ENCODE measurements at regions not wholly inside any gene's neighbourhood (a gene's known extent, or its start where the extent isn't known, plus 50 kb on each side); places are given as distances from the start of the nearest gene placed in this dataset.
"Not testable (repeated sequence)": the region's sequence is repeated elsewhere in the genome, so short reads cannot be mapped to it uniquely, and the experiment has no call there.

- DNase-seq, result not testable (repeated sequence)
These were observed 81.1 kb downstream of the THSD1 start for GRCh38 chr13:52324831-52325230.

DNA sequence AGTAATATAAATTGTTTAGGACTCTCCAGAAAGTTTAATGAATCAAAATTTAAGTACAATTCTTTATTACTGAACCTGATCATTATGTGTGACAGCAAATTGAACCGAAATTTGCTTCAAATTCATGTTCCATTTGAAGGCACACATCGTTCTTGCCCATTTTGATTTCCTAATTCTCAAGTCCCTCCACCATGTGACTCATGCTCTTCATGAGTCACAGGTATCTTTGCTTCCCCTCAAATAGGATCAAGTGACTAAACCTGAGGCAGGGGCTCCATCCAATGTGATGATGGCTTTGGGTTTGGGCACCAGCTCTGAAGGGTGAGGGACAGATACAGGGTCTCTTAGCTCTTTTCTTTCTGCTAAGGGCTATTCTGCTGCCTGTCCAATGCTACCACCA is 86.1 kb downstream of the THSD1 start:
- DNase-seq, result no peak

- not testable (repeated sequence) for DNase-seq
These were observed 96.1 kb downstream of the THSD1 start for GRCh38 chr13:52309833-52310232.

- not testable (repeated sequence) for DNase-seq
These were observed 99.6 kb downstream of the THSD1 start for GRCh38 chr13:52306336-52306735.

GRCh38 chr13:52303098-52303497 is 102.9 kb downstream of the THSD1 start:
- DNase-seq, result not testable (repeated sequence)

DNA sequence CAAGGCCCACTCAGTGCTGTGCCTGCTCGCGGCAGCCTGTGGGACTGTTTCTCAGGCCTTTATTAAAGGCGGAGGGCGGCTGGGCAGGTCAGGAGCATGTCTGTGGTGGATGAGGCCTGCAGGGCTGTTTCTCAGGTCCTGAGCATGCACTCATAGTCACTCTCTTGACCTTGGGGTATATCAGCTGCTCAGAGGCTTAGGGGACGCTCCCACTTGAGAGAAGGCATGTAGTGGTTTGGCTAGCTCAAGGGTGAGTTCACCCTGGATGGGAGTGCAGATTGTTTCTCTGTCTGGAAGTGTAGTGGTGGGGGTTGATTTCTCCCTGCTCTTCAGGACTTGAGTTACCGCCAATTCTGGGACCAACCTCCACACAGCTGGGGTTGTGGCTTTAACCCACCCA is 103.3 kb downstream of the THSD1 start:
- not testable (repeated sequence) for DNase-seq

GRCh38 chr13:52301810-52302400 is 104.1 kb downstream of the THSD1 start:
- not testable (repeated sequence) for DNase-seq

GRCh38 chr13:52298079-52298661 is 107.8 kb downstream of the THSD1 start:
- DNase-seq, result not testable (repeated sequence)

DNA sequence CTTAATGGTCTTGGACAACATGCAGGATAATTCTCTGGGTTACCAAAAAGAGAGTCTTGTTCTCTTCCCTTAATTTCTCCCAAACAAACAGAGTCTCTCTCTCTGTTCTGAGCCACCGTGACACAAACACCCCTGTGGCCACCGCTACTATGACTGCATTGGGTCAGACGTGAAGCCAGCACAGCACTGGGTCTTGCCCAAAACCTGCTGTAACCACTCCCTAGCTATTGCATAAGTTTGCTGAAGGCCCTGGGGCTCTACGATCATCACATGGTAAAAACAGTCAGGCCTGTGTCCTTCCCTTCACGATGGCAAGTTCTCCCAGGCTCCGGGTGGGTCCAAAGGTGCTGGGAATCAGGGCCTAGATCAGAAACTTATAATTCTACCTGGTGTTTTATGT is 117.1 kb downstream of the THSD1 start:
- not testable (repeated sequence) for DNase-seq

- DNase-seq, result not testable (repeated sequence)
These were observed 122.0 kb upstream of the NEK3 start for GRCh38 chr13:52281387-52281786.

DNA sequence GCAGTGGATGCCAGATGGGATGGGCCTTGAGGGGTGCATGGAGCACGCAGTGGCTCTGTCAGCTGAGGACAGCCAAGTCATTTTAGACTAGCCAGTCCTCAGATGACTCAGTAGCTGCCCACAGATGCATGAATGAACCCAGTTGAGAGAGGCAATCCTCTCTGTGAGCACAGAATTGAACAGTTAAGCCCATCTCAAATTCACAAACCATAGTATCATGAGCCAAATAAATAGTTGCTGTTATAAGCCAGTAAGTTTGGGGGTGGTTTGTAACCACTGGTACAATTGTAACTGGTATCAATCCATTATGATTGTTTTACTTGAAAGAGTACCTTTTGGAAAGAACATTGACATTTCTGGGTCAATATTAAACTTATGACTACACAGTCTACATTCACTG is 120.0 kb upstream of the NEK3 start:
- DNase-seq, result not testable (repeated sequence)

GRCh38 chr13:52254299-52254698 is 94.9 kb upstream of the NEK3 start:
- DNase-seq, result not testable (repeated sequence)

DNA sequence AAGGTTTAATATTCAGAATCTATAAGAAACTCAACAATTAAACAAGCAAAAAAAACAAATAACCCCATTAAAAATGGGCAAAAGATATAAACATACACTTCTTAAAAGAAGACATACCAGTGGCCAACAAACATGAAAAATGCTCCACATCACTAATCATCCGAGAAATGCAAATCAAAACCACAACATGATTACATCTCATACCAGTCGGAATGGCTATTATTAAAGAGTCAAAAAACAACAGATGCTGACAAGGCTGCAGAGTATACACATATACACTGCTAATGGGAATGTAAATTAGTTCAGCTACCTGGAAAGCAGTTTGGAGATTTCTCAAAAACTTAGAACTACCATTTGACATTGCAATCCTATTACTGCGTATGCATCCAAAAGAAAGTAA is 81.4 kb upstream of the NEK3 start:
- DNase-seq, result not testable (repeated sequence)

DNA sequence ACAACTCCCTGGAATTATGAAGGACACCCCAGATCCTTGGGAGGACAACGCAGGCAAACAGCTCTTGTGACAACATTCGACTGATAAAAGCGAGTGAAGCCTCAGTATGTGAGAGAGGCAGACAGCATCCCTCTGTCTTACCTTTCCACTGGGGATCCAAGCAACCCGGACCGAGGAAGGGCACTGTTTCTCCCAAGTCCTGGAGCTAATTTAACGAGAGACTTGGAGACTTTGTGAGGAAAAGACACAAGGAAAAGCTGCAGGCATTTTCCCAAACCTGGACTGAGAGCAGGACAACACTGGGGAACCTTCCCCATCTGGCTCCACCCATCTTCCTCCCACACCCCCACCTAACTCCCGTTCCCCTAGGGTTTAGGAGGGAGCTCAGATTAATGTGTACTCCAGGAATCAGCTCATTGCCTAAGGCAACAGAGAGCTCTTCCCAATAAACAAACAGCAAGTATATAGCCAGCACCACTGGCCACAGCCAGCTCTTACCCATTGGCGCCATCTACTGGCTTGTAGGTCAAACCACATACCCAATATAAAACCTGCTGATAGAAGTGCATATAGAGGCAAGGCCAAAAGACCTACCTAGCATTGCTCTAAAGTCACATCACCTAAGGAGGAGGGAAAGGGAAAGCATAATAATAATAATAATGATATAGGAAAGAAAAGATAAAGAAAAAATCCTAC is 76.7 kb upstream of the NEK3 start:
- DNase-seq, result peak; percentile 80

DNA sequence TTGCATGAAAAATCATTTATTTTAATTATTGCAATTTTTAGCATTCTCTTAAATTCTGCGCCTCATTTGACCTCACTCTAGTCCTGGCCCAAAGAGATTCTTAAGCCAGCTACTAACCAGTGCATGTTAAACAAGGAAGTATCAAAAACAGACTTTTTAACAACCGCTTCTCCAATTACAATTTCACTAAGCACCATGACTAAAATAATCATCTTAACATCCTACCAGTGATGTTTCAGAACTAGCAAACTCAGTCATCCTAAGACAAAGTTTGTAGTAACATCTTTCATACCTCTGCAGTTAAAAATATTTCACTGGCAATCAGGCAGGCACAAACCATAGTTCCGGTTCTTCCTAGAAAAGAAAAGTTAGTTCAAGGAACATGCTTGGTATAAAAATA is 75.5 kb upstream of the NEK3 start:
- DNase-seq, result not testable (repeated sequence)

- not testable (repeated sequence) for DNase-seq
These were observed 63.7 kb upstream of the NEK3 start for GRCh38 chr13:52223063-52223462.

DNA sequence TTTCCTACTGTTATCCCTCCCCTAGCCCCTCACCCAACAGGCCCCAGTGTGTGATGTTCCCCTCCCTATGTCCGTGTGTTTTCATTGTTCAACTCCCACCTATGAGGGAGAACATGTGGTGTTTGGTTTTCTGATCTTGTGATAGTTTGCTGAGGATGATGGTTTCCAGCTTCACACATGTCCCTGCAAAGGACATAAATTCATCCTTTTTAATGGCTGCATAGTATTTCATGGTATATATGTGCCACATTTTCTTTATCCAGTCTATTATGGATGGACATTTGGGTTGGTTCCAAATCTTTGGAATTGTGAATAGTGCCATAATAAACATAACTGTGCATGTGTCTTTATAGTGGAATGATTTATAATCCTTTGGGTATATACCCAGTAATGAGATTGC is 54.5 kb upstream of the NEK3 start:
- not testable (repeated sequence) for DNase-seq

GRCh38 chr13:52212886-52213285 is 53.5 kb upstream of the NEK3 start:
- not testable (repeated sequence) for DNase-seq

GRCh38 chr13:52211416-52211776 is 52.0 kb upstream of the NEK3 start:
- DNase-seq, result not testable (repeated sequence)

DNA sequence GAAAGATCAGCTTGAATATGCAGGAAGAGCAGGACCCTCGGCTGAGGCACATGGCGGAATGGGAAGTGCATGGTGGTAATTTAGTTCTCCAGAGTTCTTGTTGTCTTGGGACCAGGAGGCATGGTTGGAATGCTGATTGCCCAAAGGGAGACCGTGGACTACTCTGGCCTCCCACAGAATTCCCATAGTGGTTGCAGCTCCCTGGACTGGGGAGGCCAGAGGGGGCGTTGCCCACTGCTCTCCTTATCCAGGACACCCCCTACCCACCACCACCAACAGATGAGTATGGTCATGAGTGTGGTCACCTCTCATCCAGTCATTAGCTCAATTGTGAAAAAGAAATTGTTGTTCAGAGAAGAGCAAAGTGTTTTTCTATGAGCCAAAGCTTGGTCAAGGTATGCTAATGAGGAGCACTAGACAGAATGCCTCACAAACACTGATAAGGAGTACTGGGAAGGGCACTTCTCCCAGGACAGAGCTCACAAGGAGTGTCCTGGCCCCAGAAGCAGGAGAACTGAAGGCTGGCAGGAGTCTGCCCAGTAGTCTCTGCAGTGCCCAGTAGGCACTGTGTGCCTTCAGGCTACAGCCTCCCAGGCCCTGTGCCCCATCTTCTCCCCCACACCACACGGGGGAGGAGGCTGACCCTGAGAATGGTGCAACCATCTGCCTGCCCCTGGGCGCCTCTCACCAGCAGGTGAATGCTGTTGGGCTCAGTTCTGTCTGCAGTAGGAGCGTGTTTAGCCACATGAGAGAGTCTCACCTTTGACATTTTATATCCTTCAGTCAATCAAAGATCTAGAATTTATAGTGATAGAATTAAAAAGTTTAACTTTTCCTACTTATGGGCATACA is 51.4 kb upstream of the NEK3 start:
- DNase-seq, result not testable (repeated sequence)
